HEK293 (cell line): ENCODE measurements at regions not wholly inside any gene's neighbourhood (a gene's known extent, or its start where the extent isn't known, plus 50 kb on each side); places are given as distances from the start of the nearest gene placed in this dataset.
"Not testable (repeated sequence)": the region's sequence is repeated elsewhere in the genome, so short reads cannot be mapped to it uniquely, and the experiment has no call there.

Source experiments
- CTCF ChIA-PET: fragments of 350-600 bp; formaldehyde crosslinking; extraction: SDS; loops from one replicate; lab custom pipeline; 2021; ENCODE audit warnings: antibody characterized with exemption; lab: Yijun Ruan, JAX
- POLR2A ChIA-PET: fragments of 300-600 bp; formaldehyde crosslinking; extraction: SDS; loops from one replicate; lab custom pipeline; 2020; ENCODE audit warnings: antibody characterized with exemption, inconsistent platforms; lab: Yijun Ruan, JAX
- H3K27ac ChIP-seq: fragments of 200-500 bp; sonication (Bioruptor generic); 2 replicates; pipeline ENCODE4 v1.5.1; 2014; ENCODE audit warnings: low read depth, low read length, control low read depth, inconsistent platforms; ENCODE audit errors: extremely low read depth
- H3K36me3 ChIP-seq, 2 experiments: fragments of 200-500 bp in 1 of 2; sonication (Bioruptor generic) in 1 of 2; 1 replicate in 1 of 2; 2 replicates in 1 of 2; pipeline ENCODE4 v1.5.1; 2014 to 2017; ENCODE audit warnings: inconsistent platforms in 2 of 2, low read length in 2 of 2; ENCODE audit not compliant: control insufficient read depth in 2 of 2, insufficient read depth in 1 of 2
- H3K4me1 ChIP-seq: fragments of 200-500 bp; sonication (Bioruptor generic); 2 replicates; pipeline ENCODE4 v1.5.1; 2014; ENCODE audit warnings: mild to moderate bottlenecking, low read length, inconsistent platforms; ENCODE audit not compliant: control insufficient read depth, insufficient read depth
- H3K4me3 ChIP-seq: 2 replicates; pipeline ENCODE4 v1.5.1; 2011; ENCODE audit warnings: low read depth, mild to moderate bottlenecking, control low read depth, low read length, moderate library complexity
- H3K9me3 ChIP-seq: fragments of 200-500 bp; sonication (Bioruptor generic); 2 replicates; pipeline ENCODE4 v1.5.1; 2014; ENCODE audit warnings: low read depth, low read length, inconsistent platforms; ENCODE audit not compliant: control insufficient read depth, insufficient read depth
- AEBP2 ChIP-seq: fragments of 450-650 bp; formaldehyde crosslinking; IDR thresholded peaks from 2 replicates; pipeline ENCODE4 v1.5.1; 2016; ENCODE audit warnings: missing biosample characterization, missing genetic modification characterization, borderline replicate concordance
- BCL11B ChIP-seq: fragments of 450-650 bp; formaldehyde crosslinking; IDR thresholded peaks from 2 replicates; pipeline ENCODE4 v1.5.1; 2016; ENCODE audit warnings: low read depth, missing biosample characterization, missing genetic modification characterization
- HOXC10 ChIP-seq: sonication (generic); formaldehyde crosslinking; IDR thresholded peaks from 2 replicates; pipeline ENCODE4 v1.8.1; 2023; ENCODE audit warnings: mild to moderate bottlenecking, missing genetic modification reagents
- HOXD13 ChIP-seq: sonication (generic); formaldehyde crosslinking; IDR thresholded peaks from 2 replicates; pipeline ENCODE4 v1.8.0; 2022; ENCODE audit warnings: missing genetic modification reagents, borderline replicate concordance
- KLF17 ChIP-seq: fragments of 450-650 bp; formaldehyde crosslinking; IDR thresholded peaks from 2 replicates; pipeline ENCODE4 v1.5.1; 2016; ENCODE audit warnings: missing biosample characterization, missing genetic modification characterization
- OSR2 ChIP-seq: fragments of 450-650 bp; formaldehyde crosslinking; IDR thresholded peaks from 2 replicates; pipeline ENCODE4 v1.5.1; 2016; ENCODE audit warnings: missing biosample characterization, missing genetic modification characterization
- PRDM1 ChIP-seq: fragments of 450-650 bp; formaldehyde crosslinking; IDR thresholded peaks from 2 replicates; pipeline ENCODE4; 2016; ENCODE audit warnings: missing biosample characterization, missing genetic modification characterization
- PRDM6 ChIP-seq: fragments of 450-650 bp; formaldehyde crosslinking; IDR thresholded peaks from 2 replicates; pipeline ENCODE4 v1.5.1; 2017; ENCODE audit warnings: missing biosample characterization, missing genetic modification characterization
- REPIN1 ChIP-seq: fragments of 450-650 bp; formaldehyde crosslinking; IDR thresholded peaks from 2 replicates; pipeline ENCODE4 v1.5.1; 2017; ENCODE audit warnings: missing biosample characterization, missing genetic modification characterization, low read depth
- ZBTB26 ChIP-seq: fragments of 450-650 bp; formaldehyde crosslinking; optimal IDR thresholded peaks from 2 replicates; pipeline ENCODE3; 2016; ENCODE audit warnings: missing biosample characterization, mild to moderate bottlenecking, missing genetic modification characterization
- ZNF155 ChIP-seq: fragments of 450-650 bp; formaldehyde crosslinking; IDR thresholded peaks from 2 replicates; pipeline ENCODE4 v1.5.1; 2016; ENCODE audit warnings: missing biosample characterization, missing genetic modification characterization
- ZNF175 ChIP-seq: fragments of 450-650 bp; formaldehyde crosslinking; IDR thresholded peaks from 2 replicates; pipeline ENCODE4 v1.5.1; 2016; ENCODE audit warnings: missing biosample characterization, missing genetic modification characterization
- ZNF366 ChIP-seq: fragments of 450-650 bp; formaldehyde crosslinking; conservative IDR thresholded peaks from 2 replicates; pipeline ENCODE4 v1.5.1; 2016; ENCODE audit warnings: missing biosample characterization, missing genetic modification characterization
- ZNF37A ChIP-seq: fragments of 450-650 bp; IDR thresholded peaks from 2 replicates; pipeline ENCODE4 v1.5.1; 2018; ENCODE audit warnings: missing biosample characterization, missing genetic modification characterization
- ZNF398 ChIP-seq: fragments of 450-650 bp; formaldehyde crosslinking; IDR thresholded peaks from 2 replicates; pipeline ENCODE4 v1.5.1; 2017; ENCODE audit warnings: missing biosample characterization, missing genetic modification characterization
- ZNF510 ChIP-seq: fragments of 450-650 bp; formaldehyde crosslinking; IDR thresholded peaks from 2 replicates; pipeline ENCODE4 v1.5.1; 2018; ENCODE audit warnings: mild to moderate bottlenecking, missing genetic modification characterization, missing biosample characterization; ENCODE audit not compliant: insufficient replicate concordance
- ZNF514 ChIP-seq: fragments of 450-650 bp; formaldehyde crosslinking; IDR thresholded peaks from 2 replicates; pipeline ENCODE4 v1.5.1; 2016; ENCODE audit warnings: missing biosample characterization, missing genetic modification characterization
- ZNF549 ChIP-seq: fragments of 450-650 bp; IDR thresholded peaks from 2 replicates; pipeline ENCODE4 v1.5.1; 2018; ENCODE audit warnings: missing biosample characterization, missing genetic modification characterization, mild to moderate bottlenecking, inconsistent platforms, moderate library complexity
- ZNF571 ChIP-seq: fragments of 450-650 bp; formaldehyde crosslinking; IDR thresholded peaks from 2 replicates; pipeline ENCODE4 v1.5.0; 2017; ENCODE audit warnings: missing biosample characterization, missing genetic modification characterization
- ZNF580 ChIP-seq: fragments of 450-650 bp; formaldehyde crosslinking; IDR thresholded peaks from 2 replicates; pipeline ENCODE4 v1.5.1; 2016; ENCODE audit warnings: missing biosample characterization, missing genetic modification characterization
- ZNF645 ChIP-seq: fragments of 450-650 bp; formaldehyde crosslinking; IDR thresholded peaks from 2 replicates; pipeline ENCODE4; 2016; ENCODE audit warnings: missing biosample characterization, missing genetic modification characterization
- ZNF677 ChIP-seq: fragments of 450-650 bp; IDR thresholded peaks from 2 replicates; pipeline ENCODE4 v1.5.0; 2018; ENCODE audit warnings: missing biosample characterization, mild to moderate bottlenecking, missing genetic modification characterization, moderate library complexity
- ZSCAN4 ChIP-seq: fragments of 450-650 bp; formaldehyde crosslinking; IDR thresholded peaks from 2 replicates; pipeline ENCODE4 v1.5.1; 2017; ENCODE audit warnings: missing biosample characterization, missing genetic modification characterization
- ZXDB ChIP-seq: fragments of 450-650 bp; formaldehyde crosslinking; IDR thresholded peaks from 2 replicates; pipeline ENCODE4 v1.5.1; 2016; ENCODE audit warnings: missing biosample characterization, missing genetic modification characterization

GRCh38 chr12:19775241-19775640 is 335.9 kb downstream of the AEBP2 start:
- H3K36me3 ChIP-seq = no peaks in the 10 kb centered on the region
- ChIA-PET CTCF (no interaction called here), POLR2A (no interaction called here)
- TF ChIP-seq HOXD13 (CRISPR knock-in tag) (no peak), ZNF510 (no peak), ZSCAN4 (tag by site-specific recombination) (no peak), ZNF37A (tag by site-specific recombination) (no peak), ZNF571 (no peak), ZBTB26 (tag by site-specific recombination) (no peak), ZXDB (tag by site-specific recombination) (no peak), HOXC10 (CRISPR knock-in tag) (no peak), ZNF155 (tag by site-specific recombination) (no peak), ZNF175 (tag by site-specific recombination) (no peak), ZNF580 (tag by site-specific recombination) (no peak), REPIN1 (no peak), ZNF645 (tag by site-specific recombination) (no peak), KLF17 (no peak), ZNF366 (tag by site-specific recombination) (no peak), BCL11B (no peak), ZNF549 (tag by site-specific recombination) (no peak), ZNF514 (tag by site-specific recombination) (no peak)
- no peak overlapping the region for H3K4me3 ChIP-seq
- no peak overlapping the region for H3K27ac ChIP-seq
- H3K9me3 ChIP-seq = no peaks in the 10 kb centered on the region
- H3K4me1 ChIP-seq = no peaks in the 10 kb centered on the region

- H3K9me3 ChIP-seq, H3K4me3 ChIP-seq, H3K27ac ChIP-seq, POLR2A ChIA-PET, H3K36me3 ChIP-seq, CTCF ChIA-PET, H3K4me1 ChIP-seq: not testable (repeated sequence)
These were observed 336.7 kb downstream of the AEBP2 start for GRCh38 chr12:19775976-19776375.

GRCh38 chr12:19778172-19778571 is 338.9 kb downstream of the AEBP2 start:
- CTCF ChIA-PET = no interaction called here
- H3K36me3 ChIP-seq = no peaks in the 10 kb centered on the region
- H3K4me1 ChIP-seq = no peaks in the 10 kb centered on the region
- H3K4me3 ChIP-seq = no peak overlapping the region
- POLR2A ChIA-PET = no interaction called here
- H3K27ac ChIP-seq = no peak overlapping the region
- H3K9me3 ChIP-seq = no peaks in the 10 kb centered on the region
- TF ChIP-seq PRDM6 (tag by site-specific recombination) (no peak), AEBP2 (tag by site-specific recombination) (no peak), ZNF677 (tag by site-specific recombination) (no peak), OSR2 (tag by site-specific recombination) (no peak), PRDM1 (no peak), ZNF398 (tag by site-specific recombination) (no peak)
